Astrocyte (in vitro differentiated cells and primary cell): ENCODE measurements at regions not wholly inside any gene's neighbourhood (a gene's known extent, or its start where the extent isn't known, plus 50 kb on each side); places are given as distances from the start of the nearest gene placed in this dataset.

Experiments used
- DNase-seq: peaks from one replicate; pipeline ENCODE4 v3.0.0-alpha.2; 2010; ENCODE audit warnings: low read depth
- FAIRE-seq: peaks from 2 replicates; lab custom pipeline; 2011; peaks lifted over from hg19 to GRCh38; lab: Jason Lieb, UNC
- H2AFZ ChIP-seq: 2 replicates; pipeline ENCODE4 v1.6.0; 2012; ENCODE audit warnings: low read depth, low read length, inconsistent platforms
- H3K27ac ChIP-seq: 2 replicates; pipeline ENCODE4 v1.5.1; 2011; ENCODE audit warnings: low read depth, low read length, inconsistent platforms
- H3K27me3 ChIP-seq: 2 replicates; pipeline ENCODE4 v1.6.0; 2011; ENCODE audit warnings: low read length, inconsistent platforms; ENCODE audit not compliant: insufficient read depth
- H3K36me3 ChIP-seq: 2 replicates; pipeline ENCODE4 v1.5.1; 2011; ENCODE audit warnings: low read length, inconsistent platforms; ENCODE audit not compliant: insufficient read depth
- H3K4me1 ChIP-seq: 2 replicates; pipeline ENCODE4 v1.5.1; 2011; ENCODE audit warnings: low read length, inconsistent platforms; ENCODE audit not compliant: insufficient read depth
- H3K4me2 ChIP-seq: 2 replicates; pipeline ENCODE4 v1.6.0; 2012; ENCODE audit warnings: low read length, inconsistent platforms
- H3K4me3 ChIP-seq: 2 replicates; pipeline ENCODE4 v1.5.1; 2011; ENCODE audit warnings: low read depth, mild to moderate bottlenecking, low read length, inconsistent platforms; ENCODE audit not compliant: insufficient read depth
- H3K79me2 ChIP-seq: 2 replicates; pipeline ENCODE4 v1.6.0; 2012; ENCODE audit warnings: mild to moderate bottlenecking, low read length, inconsistent platforms; ENCODE audit not compliant: insufficient read depth
- H3K9ac ChIP-seq: 2 replicates; pipeline ENCODE4 v1.6.0; 2012; ENCODE audit warnings: mild to moderate bottlenecking, low read length, inconsistent platforms
- H3K9me3 ChIP-seq: 2 replicates; pipeline ENCODE4 v1.5.1; 2012; ENCODE audit warnings: low read depth, mild to moderate bottlenecking, low read length, inconsistent platforms; ENCODE audit not compliant: insufficient read depth
- H4K20me1 ChIP-seq: 2 replicates; pipeline ENCODE4 v1.6.0; 2012; ENCODE audit warnings: low read length, inconsistent platforms; ENCODE audit not compliant: insufficient read depth
- H3K27ac Mint-ChIP-seq: one replicate; pipeline ENCODE4 v1.8.0; 2021; ENCODE audit warnings: mild to moderate bottlenecking, mixed read lengths; ENCODE audit not compliant: unreplicated experiment
- H3K27me3 Mint-ChIP-seq: one replicate; pipeline ENCODE4 v1.8.0; 2021; ENCODE audit warnings: low read depth, mixed read lengths; ENCODE audit not compliant: unreplicated experiment
- H3K36me3 Mint-ChIP-seq: one replicate; pipeline ENCODE4 v1.8.0; 2021; ENCODE audit warnings: low read depth, mixed read lengths; ENCODE audit not compliant: unreplicated experiment
- H3K4me1 Mint-ChIP-seq: one replicate; pipeline ENCODE4 v1.8.0; 2021; ENCODE audit warnings: low read depth, mixed read lengths; ENCODE audit not compliant: unreplicated experiment
- H3K4me3 Mint-ChIP-seq: one replicate; pipeline ENCODE4 v1.8.0; 2021; ENCODE audit warnings: mild to moderate bottlenecking, moderate library complexity, mixed read lengths; ENCODE audit not compliant: unreplicated experiment
- H3K9me3 Mint-ChIP-seq: one replicate; pipeline ENCODE4 v1.8.0; 2021; ENCODE audit warnings: mild to moderate bottlenecking, mixed read lengths; ENCODE audit not compliant: unreplicated experiment
- EZH2 ChIP-seq: IDR thresholded peaks from 2 replicates; pipeline ENCODE4 v1.6.1; 2012; ENCODE audit warnings: mild to moderate bottlenecking, low read length, inconsistent platforms; ENCODE audit not compliant: insufficient read depth
- TF ChIP-seq, protein P1 (sequence below): IDR thresholded peaks from 2 replicates; pipeline ENCODE4 v1.5.1; 2011; ENCODE audit warnings: low read depth, mild to moderate bottlenecking, inconsistent platforms, low read length, moderate library complexity; ENCODE audit not compliant: insufficient read depth

DNA sequence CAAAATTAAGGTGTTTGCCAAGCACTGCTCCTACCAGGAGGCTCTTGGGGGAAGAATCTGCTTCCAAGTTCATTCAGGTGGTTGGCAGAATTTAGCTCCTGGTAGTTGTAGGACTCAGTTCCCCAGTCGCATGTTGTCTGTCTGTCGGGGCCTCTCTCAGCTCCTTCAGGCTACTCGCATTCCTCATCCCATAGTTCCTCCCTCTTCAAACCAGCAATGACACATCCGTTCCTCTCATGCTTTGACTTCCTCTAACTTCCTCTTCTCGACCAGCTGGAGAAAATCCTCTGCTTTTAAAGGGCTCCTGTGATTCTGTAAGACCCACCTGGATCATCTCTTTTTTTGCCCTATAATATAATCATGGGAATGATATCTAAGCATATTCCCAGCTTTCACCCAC is 108.1 kb downstream of the PMP22 start:
- no peak overlapping the region for H3K9ac ChIP-seq
- no peak for DNase-seq
- no peaks in the 10 kb centered on the region for H3K4me1 ChIP-seq
- Mint-ChIP-seq H3K27me3 (no peaks in the 10 kb centered on the region), H3K27ac (peak overlapping the region; percentile 3), H3K36me3 (no peaks in the 10 kb centered on the region), H3K4me3 (no peak overlapping the region), H3K9me3 (no peaks in the 10 kb centered on the region), H3K4me1 (peaks cover 24% of the 10 kb centered on the region)
- no peaks in the 10 kb centered on the region for H3K79me2 ChIP-seq
- no peaks in the 10 kb centered on the region for H3K9me3 ChIP-seq
- H3K27ac ChIP-seq: no peak overlapping the region
- H3K4me3 ChIP-seq: no peak overlapping the region
- H3K36me3 ChIP-seq: no peaks in the 10 kb centered on the region
- peak; percentile 67 for FAIRE-seq
- H3K27me3 ChIP-seq: peaks cover 3% of the 10 kb centered on the region
- H2AFZ ChIP-seq: peak overlapping the region; percentile 44
- no peak for TF ChIP-seq EZH2
- TF ChIP-seq, protein P1, sequence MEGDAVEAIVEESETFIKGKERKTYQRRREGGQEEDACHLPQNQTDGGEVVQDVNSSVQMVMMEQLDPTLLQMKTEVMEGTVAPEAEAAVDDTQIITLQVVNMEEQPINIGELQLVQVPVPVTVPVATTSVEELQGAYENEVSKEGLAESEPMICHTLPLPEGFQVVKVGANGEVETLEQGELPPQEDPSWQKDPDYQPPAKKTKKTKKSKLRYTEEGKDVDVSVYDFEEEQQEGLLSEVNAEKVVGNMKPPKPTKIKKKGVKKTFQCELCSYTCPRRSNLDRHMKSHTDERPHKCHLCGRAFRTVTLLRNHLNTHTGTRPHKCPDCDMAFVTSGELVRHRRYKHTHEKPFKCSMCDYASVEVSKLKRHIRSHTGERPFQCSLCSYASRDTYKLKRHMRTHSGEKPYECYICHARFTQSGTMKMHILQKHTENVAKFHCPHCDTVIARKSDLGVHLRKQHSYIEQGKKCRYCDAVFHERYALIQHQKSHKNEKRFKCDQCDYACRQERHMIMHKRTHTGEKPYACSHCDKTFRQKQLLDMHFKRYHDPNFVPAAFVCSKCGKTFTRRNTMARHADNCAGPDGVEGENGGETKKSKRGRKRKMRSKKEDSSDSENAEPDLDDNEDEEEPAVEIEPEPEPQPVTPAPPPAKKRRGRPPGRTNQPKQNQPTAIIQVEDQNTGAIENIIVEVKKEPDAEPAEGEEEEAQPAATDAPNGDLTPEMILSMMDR: no peak
- no peaks in the 10 kb centered on the region for H4K20me1 ChIP-seq
- peak overlapping the region; percentile 44 for H3K4me2 ChIP-seq

DNA sequence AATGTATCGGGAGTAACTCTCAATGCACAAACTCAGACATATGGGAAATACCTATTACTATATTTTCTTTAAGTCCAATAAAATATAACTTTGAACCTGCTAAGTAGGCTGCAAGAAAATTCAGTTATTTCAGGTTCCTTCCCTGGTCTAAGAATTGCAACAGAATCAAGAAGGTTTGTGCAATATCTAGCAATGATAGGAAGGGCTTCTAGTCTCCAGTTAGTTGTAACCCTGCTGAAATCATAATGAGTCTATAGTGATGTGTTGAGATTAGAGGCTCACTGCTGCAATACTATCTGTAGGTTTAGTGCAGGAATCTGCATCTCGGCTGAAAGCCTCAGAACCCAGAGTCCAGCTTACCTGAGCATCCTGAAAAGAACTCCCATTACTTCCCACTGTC is 110.5 kb downstream of the PMP22 start:
- H3K9me3 Mint-ChIP-seq: no peaks in the 10 kb centered on the region
- H3K27me3 ChIP-seq: peaks cover 3% of the 10 kb centered on the region
- no peak overlapping the region for H3K4me2 ChIP-seq
- H3K4me1 Mint-ChIP-seq: peaks cover 24% of the 10 kb centered on the region
- FAIRE-seq (no peak), DNase-seq (no peak)
- no peaks in the 10 kb centered on the region for H3K36me3 Mint-ChIP-seq
- H4K20me1 ChIP-seq: no peaks in the 10 kb centered on the region
- TF ChIP-seq, protein P1: no peak
- H3K9ac ChIP-seq: no peak overlapping the region
- no peak overlapping the region for H3K27ac ChIP-seq
- H3K27ac Mint-ChIP-seq: no peak overlapping the region
- H3K4me3 ChIP-seq: no peak overlapping the region
- H3K27me3 Mint-ChIP-seq: no peaks in the 10 kb centered on the region
- H3K4me3 Mint-ChIP-seq: no peak overlapping the region
- H3K9me3 ChIP-seq: no peaks in the 10 kb centered on the region
- no peak overlapping the region for H2AFZ ChIP-seq
- no peaks in the 10 kb centered on the region for H3K79me2 ChIP-seq
- H3K36me3 ChIP-seq: no peaks in the 10 kb centered on the region
- H3K4me1 ChIP-seq: no peaks in the 10 kb centered on the region

DNA sequence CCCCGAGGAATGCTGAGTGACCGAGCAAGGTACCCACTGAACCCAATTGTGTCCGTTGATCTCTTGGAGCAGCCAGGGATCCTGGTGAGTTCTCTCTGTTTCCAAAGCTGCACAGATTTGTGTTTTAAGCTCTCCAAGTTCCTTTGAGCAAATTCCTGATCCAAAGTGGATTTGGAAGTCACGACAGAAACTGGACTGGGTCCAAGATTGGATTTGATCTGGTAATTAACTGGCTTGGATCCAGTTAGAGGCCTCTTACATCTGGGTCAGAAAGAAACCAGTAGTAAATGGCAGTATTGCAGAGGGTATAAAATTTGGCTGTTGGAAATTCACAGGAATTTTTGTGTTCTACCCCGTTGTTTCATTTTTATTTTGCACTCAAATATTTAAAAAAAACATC is 119.5 kb downstream of the PMP22 start:
- H3K4me1 Mint-ChIP-seq: no peaks in the 10 kb centered on the region
- no peak for DNase-seq
- Histone ChIP-seq H3K4me1 (no peaks in the 10 kb centered on the region), H4K20me1 (no peaks in the 10 kb centered on the region), H3K36me3 (no peaks in the 10 kb centered on the region), H3K4me2 (no peak overlapping the region), H3K9me3 (no peaks in the 10 kb centered on the region), H3K9ac (no peak overlapping the region), H3K4me3 (no peak overlapping the region), H3K27ac (no peak overlapping the region), H3K79me2 (no peaks in the 10 kb centered on the region), H3K27me3 (no peaks in the 10 kb centered on the region), H2AFZ (no peak overlapping the region)
- H3K4me3 Mint-ChIP-seq: no peak overlapping the region
- H3K27me3 Mint-ChIP-seq: no peaks in the 10 kb centered on the region
- H3K9me3 Mint-ChIP-seq: peaks cover 4% of the 10 kb centered on the region
- no peak for FAIRE-seq
- no peak overlapping the region for H3K27ac Mint-ChIP-seq
- TF ChIP-seq, protein P1: no peak
- no peak for TF ChIP-seq EZH2
- H3K36me3 Mint-ChIP-seq: peaks cover 2% of the 10 kb centered on the region
